ENCODE measurements at regions not wholly inside any gene's neighbourhood (a gene's known extent, or its start where the extent isn't known, plus 50 kb on each side); places are given as distances from the start of the nearest gene placed in this dataset.
"Not testable (repeated sequence)": the region's sequence is repeated elsewhere in the genome, so short reads cannot be mapped to it uniquely, and the experiment has no call there.

DNA sequence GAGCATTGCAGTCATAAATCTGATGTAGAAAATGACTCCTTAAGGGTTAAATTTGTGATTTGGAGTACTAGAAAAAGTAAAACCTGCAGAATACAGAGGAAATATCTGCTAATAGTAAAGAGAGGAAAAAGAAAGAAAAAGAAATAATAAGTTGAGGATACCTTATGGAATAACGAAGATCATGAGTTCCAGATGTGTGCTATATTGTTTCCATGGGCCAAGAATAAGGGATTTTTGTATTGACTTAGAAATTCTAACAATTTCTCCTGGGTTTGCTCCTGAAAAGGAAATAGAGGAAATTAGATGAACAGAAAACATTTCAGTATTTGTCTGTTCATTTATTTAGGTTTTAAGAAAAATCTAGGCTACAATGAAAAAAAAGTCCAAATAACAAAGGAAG, 115.3 kb downstream of the ALG10B start:
- TF ChIP-seq, protein P1, sequence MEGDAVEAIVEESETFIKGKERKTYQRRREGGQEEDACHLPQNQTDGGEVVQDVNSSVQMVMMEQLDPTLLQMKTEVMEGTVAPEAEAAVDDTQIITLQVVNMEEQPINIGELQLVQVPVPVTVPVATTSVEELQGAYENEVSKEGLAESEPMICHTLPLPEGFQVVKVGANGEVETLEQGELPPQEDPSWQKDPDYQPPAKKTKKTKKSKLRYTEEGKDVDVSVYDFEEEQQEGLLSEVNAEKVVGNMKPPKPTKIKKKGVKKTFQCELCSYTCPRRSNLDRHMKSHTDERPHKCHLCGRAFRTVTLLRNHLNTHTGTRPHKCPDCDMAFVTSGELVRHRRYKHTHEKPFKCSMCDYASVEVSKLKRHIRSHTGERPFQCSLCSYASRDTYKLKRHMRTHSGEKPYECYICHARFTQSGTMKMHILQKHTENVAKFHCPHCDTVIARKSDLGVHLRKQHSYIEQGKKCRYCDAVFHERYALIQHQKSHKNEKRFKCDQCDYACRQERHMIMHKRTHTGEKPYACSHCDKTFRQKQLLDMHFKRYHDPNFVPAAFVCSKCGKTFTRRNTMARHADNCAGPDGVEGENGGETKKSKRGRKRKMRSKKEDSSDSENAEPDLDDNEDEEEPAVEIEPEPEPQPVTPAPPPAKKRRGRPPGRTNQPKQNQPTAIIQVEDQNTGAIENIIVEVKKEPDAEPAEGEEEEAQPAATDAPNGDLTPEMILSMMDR (IDR thresholded peaks at IDR 0.05; ENCODE audit: borderline replicate concordance, extremely low read depth, insufficient read depth) = no peak
- intact Hi-C loops (cut with DNase I) = no loop called here
- Histone ChIP-seq H3K9ac (ENCODE audit: low read length in 3 of 3) (no peak overlapping the region), H3K9me3 (ENCODE audit: control insufficient read depth in 2 of 3, insufficient read depth in 1 of 3, low read length in 3 of 3) (no peaks in the 10 kb centered on the region), H3K4me3 (ENCODE audit: low read length in 3 of 3) (no peak overlapping the region), H3K27ac (ENCODE audit: low read depth in 2 of 2, low read length in 2 of 2) (no peak overlapping the region), H3K4me1 (ENCODE audit: control insufficient read depth in 2 of 3, insufficient read depth in 2 of 3, low read depth in 1 of 3, low read length in 3 of 3) (no peaks in the 10 kb centered on the region), H3K36me3 (ENCODE audit: control insufficient read depth in 2 of 3, insufficient read depth in 3 of 3, low read length in 3 of 3) (no peaks in the 10 kb centered on the region), H3K27me3 (ENCODE audit: control insufficient read depth, insufficient read depth, low read length) (no peaks in the 10 kb centered on the region)
- FAIRE-seq (no peak), DNase-seq (no peak)

DNA sequence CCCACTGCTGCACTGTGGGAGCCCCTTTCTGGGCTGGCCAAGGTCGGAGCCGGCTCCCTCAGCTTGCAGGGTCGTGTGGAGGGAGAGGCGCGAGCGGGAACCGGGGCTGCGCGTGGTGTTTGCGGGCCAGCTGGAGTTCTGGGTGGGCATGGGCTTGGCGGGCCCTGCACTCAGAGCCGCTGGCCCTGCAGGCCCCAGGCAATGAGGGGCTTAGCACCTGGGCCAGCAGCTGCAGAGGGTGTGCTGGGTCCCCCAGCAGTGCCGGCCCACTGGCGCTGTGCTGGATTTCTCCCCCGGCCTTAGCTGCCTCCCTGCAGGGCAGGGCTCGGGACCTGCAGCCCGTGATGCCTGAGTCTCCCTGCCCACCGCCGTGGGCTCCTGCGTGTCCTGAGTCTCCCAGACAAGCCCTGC, 125.3 kb downstream of the ALG10B start:
- H3K4me3 ChIP-seq (ENCODE audit: low read length in 3 of 3); FAIRE-seq; H3K9ac ChIP-seq (ENCODE audit: low read length in 3 of 3); H3K27ac ChIP-seq (ENCODE audit: low read depth in 2 of 2, low read length in 2 of 2); H3K4me1 ChIP-seq (ENCODE audit: control insufficient read depth in 2 of 3, insufficient read depth in 2 of 3, low read depth in 1 of 3, low read length in 3 of 3); intact Hi-C loops (cut with DNase I); H3K9me3 ChIP-seq (ENCODE audit: control insufficient read depth in 2 of 3, insufficient read depth in 1 of 3, low read length in 3 of 3); H3K36me3 ChIP-seq (ENCODE audit: control insufficient read depth in 2 of 3, insufficient read depth in 3 of 3, low read length in 3 of 3); H3K27me3 ChIP-seq (ENCODE audit: control insufficient read depth, insufficient read depth, low read length): not testable (repeated sequence)
- peak in 1 of 5 donors; percentile 54 for DNase-seq

DNA sequence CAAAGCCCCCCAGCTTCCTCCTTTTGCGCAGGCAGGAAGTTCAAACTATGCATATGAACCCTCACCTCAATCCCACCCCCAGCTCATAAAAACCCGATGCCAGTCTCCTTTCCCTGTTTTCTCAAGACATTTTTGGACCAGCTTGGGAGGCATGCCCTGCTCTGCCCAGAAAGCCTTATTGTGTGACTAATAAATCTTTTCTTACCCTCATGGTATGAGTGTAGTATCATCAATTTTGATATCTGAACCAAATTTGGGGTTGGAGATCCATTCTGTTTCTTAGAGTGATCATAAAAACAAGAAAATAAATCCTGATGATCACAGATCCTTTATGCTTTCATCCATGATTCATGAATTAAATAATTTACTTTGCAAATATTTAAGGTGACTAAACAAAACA, 128.5 kb downstream of the ALG10B start:
- Histone ChIP-seq H3K4me1 (ENCODE audit: control insufficient read depth in 2 of 3, insufficient read depth in 2 of 3, low read depth in 1 of 3, low read length in 3 of 3) (no peaks in the 10 kb centered on the region), H3K9me3 (ENCODE audit: control insufficient read depth in 2 of 3, insufficient read depth in 1 of 3, low read length in 3 of 3) (no peaks in the 10 kb centered on the region), H3K36me3 (ENCODE audit: control insufficient read depth in 2 of 3, insufficient read depth in 3 of 3, low read length in 3 of 3) (no peaks in the 10 kb centered on the region), H3K27ac (ENCODE audit: low read depth in 2 of 2, low read length in 2 of 2) (no peak overlapping the region), H3K27me3 (ENCODE audit: control insufficient read depth, insufficient read depth, low read length) (no peaks in the 10 kb centered on the region), H3K4me3 (ENCODE audit: low read length in 3 of 3) (no peak overlapping the region), H3K9ac (ENCODE audit: low read length in 3 of 3) (no peak overlapping the region)
- intact Hi-C loops (cut with DNase I) = no loop called here
- TF ChIP-seq, protein P1 (IDR thresholded peaks at IDR 0.05; ENCODE audit: borderline replicate concordance, extremely low read depth, insufficient read depth) = no peak
- DNase-seq (no peak), FAIRE-seq (no peak)

DNA sequence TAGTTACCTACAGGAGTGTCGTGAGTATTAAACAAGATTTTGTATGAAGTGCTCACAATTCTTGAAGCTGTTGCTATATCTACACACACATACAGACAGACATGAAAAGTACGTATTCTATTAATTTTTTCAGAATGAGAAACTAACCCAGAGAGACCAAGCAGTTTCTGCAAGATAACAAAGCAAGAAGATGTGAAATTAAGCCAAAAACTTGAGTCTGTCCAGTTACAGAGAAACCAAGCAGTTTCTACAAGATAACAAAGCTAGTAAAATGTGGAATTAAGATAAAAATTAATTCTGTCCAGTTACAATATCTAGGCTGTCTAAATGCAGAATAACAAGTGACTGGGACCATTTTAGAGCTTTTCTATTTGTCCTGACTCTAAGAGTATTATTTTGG, 132.4 kb downstream of the ALG10B start:
- H3K4me1 ChIP-seq (ENCODE audit: control insufficient read depth in 2 of 3, insufficient read depth in 2 of 3, low read depth in 1 of 3, low read length in 3 of 3) = no peaks in the 10 kb centered on the region
- no peaks in the 10 kb centered on the region for H3K9me3 ChIP-seq (ENCODE audit: control insufficient read depth in 2 of 3, insufficient read depth in 1 of 3, low read length in 3 of 3)
- intact Hi-C loops (cut with DNase I) = no loop called here
- no peaks in the 10 kb centered on the region for H3K27me3 ChIP-seq (ENCODE audit: control insufficient read depth, insufficient read depth, low read length)
- TF ChIP-seq, protein P1 (IDR thresholded peaks at IDR 0.05; ENCODE audit: borderline replicate concordance, extremely low read depth, insufficient read depth) = no peak
- no peak for FAIRE-seq
- no peak overlapping the region for H3K4me3 ChIP-seq (ENCODE audit: low read length in 3 of 3)
- H3K9ac ChIP-seq (ENCODE audit: low read length in 3 of 3) = no peak overlapping the region
- H3K27ac ChIP-seq (ENCODE audit: low read depth in 2 of 2, low read length in 2 of 2) = no peak overlapping the region
- no peak for DNase-seq
- no peaks in the 10 kb centered on the region for H3K36me3 ChIP-seq (ENCODE audit: control insufficient read depth in 2 of 3, insufficient read depth in 3 of 3, low read length in 3 of 3)
